ENCODE measurements at regions not wholly inside any gene's neighbourhood (a gene's known extent, or its start where the extent isn't known, plus 50 kb on each side); places are given as distances from the start of the nearest gene placed in this dataset.
"Not testable (repeated sequence)": the region's sequence is repeated elsewhere in the genome, so short reads cannot be mapped to it uniquely, and the experiment has no call there.

DNA sequence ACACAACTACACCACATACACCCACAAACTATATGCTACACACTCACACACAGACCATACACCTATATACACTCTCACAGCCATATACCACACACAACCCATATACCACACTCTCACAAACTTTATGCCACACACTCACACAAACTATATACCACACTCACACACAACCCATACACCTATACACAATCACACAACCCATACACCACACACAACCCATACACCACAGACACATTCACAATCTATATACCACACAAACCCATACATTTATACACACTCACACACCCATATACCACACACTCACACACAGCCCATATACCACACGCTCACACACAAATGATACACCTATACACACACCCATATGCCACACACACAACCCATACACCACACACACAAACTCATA, 163.3 kb downstream of the TMEM121 start:
- Histone ChIP-seq H3K4me3 (no peak overlapping the region), H3K36me3 (no peaks in the 10 kb centered on the region), H3K27me3 (no peaks in the 10 kb centered on the region), H3K4me1 (no peaks in the 10 kb centered on the region), H3K9me3 (no peaks in the 10 kb centered on the region), H3K27ac (no peak overlapping the region)
- TF ChIP-seq POLR2A (IDR thresholded peaks at IDR 0.05): no peak
- TF ChIP-seq, protein P1, sequence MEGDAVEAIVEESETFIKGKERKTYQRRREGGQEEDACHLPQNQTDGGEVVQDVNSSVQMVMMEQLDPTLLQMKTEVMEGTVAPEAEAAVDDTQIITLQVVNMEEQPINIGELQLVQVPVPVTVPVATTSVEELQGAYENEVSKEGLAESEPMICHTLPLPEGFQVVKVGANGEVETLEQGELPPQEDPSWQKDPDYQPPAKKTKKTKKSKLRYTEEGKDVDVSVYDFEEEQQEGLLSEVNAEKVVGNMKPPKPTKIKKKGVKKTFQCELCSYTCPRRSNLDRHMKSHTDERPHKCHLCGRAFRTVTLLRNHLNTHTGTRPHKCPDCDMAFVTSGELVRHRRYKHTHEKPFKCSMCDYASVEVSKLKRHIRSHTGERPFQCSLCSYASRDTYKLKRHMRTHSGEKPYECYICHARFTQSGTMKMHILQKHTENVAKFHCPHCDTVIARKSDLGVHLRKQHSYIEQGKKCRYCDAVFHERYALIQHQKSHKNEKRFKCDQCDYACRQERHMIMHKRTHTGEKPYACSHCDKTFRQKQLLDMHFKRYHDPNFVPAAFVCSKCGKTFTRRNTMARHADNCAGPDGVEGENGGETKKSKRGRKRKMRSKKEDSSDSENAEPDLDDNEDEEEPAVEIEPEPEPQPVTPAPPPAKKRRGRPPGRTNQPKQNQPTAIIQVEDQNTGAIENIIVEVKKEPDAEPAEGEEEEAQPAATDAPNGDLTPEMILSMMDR (IDR thresholded peaks at IDR 0.05): no peak
- intact Hi-C loops (cut with DNase I; ENCODE audit: low total_unique reads): no loop called here
- DNase-seq: no peak

DNA sequence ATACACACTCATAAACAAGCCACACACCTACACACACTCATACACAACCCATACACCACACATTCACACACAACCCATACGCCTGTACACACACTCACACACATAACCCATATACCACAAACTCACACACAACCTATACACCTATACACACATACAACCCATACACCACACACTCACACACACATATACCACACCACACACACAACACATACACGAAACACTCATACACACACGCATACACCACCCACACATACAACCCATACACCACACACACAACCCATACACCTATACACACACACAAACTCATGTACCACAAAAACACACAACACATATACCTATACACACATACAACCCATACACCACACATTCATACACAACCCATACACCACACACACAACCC, 164.3 kb downstream of the TMEM121 start:
- H3K27me3 ChIP-seq: no peaks in the 10 kb centered on the region
- no peak overlapping the region for H3K27ac ChIP-seq
- TF ChIP-seq POLR2A (IDR thresholded peaks at IDR 0.05): no peak
- TF ChIP-seq, protein P1 (IDR thresholded peaks at IDR 0.05): no peak
- no peak overlapping the region for H3K4me3 ChIP-seq
- no peaks in the 10 kb centered on the region for H3K4me1 ChIP-seq
- H3K36me3 ChIP-seq: no peaks in the 10 kb centered on the region
- H3K9me3 ChIP-seq: no peaks in the 10 kb centered on the region
- DNase-seq: no peak
- intact Hi-C loops (cut with DNase I; ENCODE audit: low total_unique reads): no loop called here

DNA sequence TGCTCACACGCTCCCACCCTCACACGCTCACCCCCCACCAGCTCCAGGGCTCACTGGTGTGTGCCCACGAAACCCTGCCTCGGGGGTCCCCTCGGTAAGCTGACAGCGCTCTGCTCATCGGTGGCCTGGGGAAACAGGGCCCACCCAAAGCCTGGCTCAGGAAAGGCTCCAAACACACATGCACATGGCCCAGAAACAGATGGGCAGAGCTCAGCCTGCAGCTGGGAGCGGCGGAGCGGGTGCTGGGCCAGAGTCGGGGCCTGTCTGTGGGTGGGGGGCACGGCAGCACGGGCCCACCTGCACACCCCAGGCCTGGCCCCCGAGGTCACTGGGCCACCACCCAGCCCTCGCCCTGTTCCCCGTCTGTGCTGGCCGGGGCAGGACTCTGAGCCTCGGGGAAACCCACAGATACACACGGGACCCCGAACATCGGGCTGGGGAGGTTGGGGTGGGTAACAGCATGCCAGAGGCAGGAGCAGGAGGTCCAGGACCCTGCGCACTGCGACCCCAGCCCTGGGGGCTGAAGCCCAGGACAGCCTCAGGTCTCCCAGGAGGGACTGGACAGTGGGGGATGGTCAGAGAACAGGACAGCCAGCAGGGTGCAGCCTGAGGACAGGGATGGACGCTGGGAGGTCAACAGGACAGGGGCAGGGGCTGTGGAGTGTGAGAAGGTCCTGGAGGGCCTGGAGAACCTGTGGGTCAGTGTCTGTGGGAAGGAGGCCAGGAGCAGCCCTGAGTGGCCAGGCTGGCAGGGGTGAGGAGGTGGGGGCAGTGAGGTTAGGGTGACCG, 165.1 kb downstream of the TMEM121 start:
- H3K4me1 ChIP-seq; intact Hi-C loops (cut with DNase I; ENCODE audit: low total_unique reads); H3K4me3 ChIP-seq; H3K27ac ChIP-seq; H3K9me3 ChIP-seq; DNase-seq; H3K27me3 ChIP-seq; H3K36me3 ChIP-seq: not testable (repeated sequence)

DNA sequence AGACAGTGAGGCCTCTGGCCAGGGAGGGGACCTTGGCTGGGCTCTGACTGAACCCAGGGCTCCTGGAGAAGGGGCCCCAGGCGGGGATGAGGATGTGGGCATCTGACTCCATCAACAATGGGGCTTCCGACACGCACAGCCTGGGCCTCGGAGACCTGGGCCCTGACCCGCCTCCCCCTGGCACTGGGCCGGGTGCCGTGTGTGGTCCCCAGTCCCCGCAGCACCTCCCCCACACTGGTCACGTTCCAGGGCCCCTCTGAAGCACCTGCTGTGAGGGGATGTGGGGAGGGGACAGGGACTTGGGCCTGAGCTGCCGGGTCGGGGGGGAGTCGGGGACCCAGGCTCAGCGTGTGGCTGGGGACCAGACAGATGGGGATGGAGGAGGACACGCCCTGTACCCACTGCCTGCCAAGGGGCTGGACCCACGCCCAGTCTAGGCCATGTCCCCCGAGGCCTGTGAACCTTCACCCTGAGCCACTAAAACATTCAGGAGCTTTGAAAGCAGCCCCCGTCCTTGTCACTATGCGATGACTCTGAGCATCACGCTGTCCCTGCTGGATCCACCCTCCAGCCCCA, 165.8 kb downstream of the TMEM121 start:
- H3K4me1 ChIP-seq; H3K4me3 ChIP-seq; H3K9me3 ChIP-seq; DNase-seq; intact Hi-C loops (cut with DNase I; ENCODE audit: low total_unique reads); H3K27me3 ChIP-seq; H3K27ac ChIP-seq; H3K36me3 ChIP-seq: not testable (repeated sequence)

DNA sequence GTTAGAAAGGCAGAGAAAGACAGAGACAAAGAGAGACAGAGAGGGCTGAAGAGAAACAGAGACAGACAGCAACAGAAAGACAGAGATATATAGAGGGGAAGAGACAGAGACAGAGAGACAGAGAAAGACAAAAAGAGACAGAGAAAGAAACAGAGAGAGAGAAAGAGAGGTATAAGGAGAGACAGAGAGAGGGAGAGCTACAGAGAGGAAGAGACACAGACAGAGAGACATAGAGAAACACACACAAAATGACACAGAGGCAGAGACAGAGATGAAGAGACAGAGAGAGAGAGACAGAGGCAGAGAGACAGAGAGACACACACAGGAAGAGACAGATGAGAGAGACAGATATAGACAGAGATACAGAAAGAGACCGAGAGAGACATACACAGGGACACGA, 168.6 kb downstream of the TMEM121 start:
- no peak for DNase-seq
- H3K4me3 ChIP-seq: no peak overlapping the region
- H3K4me1 ChIP-seq: no peaks in the 10 kb centered on the region
- H3K27ac ChIP-seq: no peak overlapping the region
- TF ChIP-seq, protein P1 (IDR thresholded peaks at IDR 0.05): no peak
- TF ChIP-seq POLR2A (IDR thresholded peaks at IDR 0.05): no peak
- intact Hi-C loops (cut with DNase I; ENCODE audit: low total_unique reads): no loop called here
- no peaks in the 10 kb centered on the region for H3K27me3 ChIP-seq
- H3K36me3 ChIP-seq: no peaks in the 10 kb centered on the region
- H3K9me3 ChIP-seq: no peaks in the 10 kb centered on the region

DNA sequence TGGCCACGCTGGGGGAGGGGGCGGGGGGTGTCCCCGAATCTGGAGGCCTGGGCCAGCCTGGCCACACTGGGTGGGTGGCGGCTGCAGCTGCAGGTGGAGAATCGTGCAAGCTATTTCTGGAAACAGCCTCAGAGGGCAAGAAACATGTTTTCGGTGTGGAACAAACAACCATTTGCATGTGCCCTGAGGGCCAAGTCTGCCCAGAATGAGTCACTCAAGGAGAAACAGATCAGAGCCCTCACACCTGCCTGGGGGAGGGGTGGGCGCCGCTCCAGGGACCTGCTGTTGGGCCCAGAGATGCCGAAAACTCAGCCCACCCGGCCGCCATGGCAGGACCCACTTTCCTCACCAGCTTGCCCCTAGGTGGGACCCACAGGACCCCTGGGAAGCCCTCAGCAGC, 170.0 kb downstream of the TMEM121 start:
- H3K9me3 ChIP-seq; intact Hi-C loops (cut with DNase I; ENCODE audit: low total_unique reads); H3K4me1 ChIP-seq; H3K4me3 ChIP-seq; H3K36me3 ChIP-seq; H3K27me3 ChIP-seq; H3K27ac ChIP-seq; DNase-seq: not testable (repeated sequence)

DNA sequence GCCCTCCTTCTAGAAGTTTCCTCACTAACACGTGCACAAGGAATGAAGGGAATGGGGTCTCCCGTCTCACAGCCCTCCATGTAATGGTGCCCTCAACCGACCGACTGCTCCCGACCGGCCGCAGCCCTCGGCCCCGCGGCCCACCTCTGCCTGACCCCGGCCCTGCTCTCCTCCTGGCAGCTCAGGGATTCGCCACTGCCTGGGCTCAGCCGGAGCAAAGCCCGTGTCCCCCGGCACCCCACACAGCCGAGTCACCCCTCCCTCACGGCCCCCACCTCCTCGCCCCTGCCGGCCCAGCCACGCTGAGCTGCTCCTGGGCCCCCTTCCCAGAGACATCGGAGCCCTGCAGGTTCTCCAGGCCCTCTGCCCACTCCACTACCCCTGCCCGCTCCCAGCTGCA, 171.0 kb downstream of the TMEM121 start:
- H3K9me3 ChIP-seq; H3K27ac ChIP-seq; intact Hi-C loops (cut with DNase I; ENCODE audit: low total_unique reads); DNase-seq; H3K27me3 ChIP-seq; H3K4me1 ChIP-seq; H3K4me3 ChIP-seq; H3K36me3 ChIP-seq: not testable (repeated sequence)

DNA sequence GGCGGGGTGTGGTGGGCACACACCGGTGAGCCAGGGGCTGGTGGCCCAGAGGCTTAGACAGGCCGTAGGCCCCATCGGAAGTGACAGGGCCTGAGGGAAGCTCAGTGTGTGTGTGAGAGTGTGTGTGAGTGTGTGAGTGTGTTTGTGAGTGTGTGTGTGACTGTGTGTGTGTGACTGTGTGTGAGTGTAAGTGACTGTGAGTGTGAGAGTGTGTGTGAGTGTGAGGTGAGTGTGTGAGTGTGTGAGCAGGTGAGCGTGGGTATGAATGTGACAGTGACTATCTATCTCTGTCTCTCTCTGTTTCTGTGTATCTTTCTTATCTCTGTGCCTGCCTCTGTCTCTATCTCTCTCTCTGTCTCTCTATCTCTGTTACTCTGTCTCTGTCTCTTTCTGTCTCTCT, 171.6 kb downstream of the TMEM121 start:
- DNase-seq; intact Hi-C loops (cut with DNase I; ENCODE audit: low total_unique reads); H3K27ac ChIP-seq; H3K27me3 ChIP-seq; H3K4me1 ChIP-seq; H3K4me3 ChIP-seq; H3K36me3 ChIP-seq; H3K9me3 ChIP-seq: not testable (repeated sequence)

DNA sequence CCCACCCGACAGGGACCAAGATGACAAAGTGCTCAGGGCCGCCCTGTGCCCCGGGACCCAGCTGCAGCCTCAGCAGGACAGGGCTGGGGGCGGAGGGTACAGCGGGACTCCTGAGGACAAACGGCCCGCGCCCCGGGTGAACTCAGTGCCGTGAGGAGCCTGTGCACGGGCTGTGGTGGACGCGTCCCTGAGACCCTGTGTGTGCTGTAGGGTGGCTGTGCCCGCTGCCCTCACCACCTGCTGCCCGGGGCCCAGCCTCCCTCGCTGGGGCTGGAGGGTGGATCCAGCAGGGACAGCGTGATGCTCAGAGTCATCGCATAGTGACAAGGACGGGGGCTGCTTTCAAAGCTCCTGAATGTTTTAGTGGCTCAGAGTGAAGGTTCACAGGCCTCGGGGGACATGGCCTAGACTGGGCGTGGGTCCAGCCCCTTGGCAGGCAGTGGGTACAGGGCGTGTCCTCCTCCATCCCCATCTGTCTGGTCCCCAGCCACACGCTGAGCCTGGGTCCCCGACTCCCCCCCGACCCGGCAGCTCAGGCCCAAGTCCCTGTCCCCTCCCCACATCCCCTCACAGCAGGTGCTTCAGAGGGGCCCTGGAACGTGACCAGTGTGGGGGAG, 172.7 kb downstream of the TMEM121 start:
- intact Hi-C loops (cut with DNase I; ENCODE audit: low total_unique reads); H3K27ac ChIP-seq; DNase-seq; H3K27me3 ChIP-seq; H3K9me3 ChIP-seq; H3K4me1 ChIP-seq; H3K4me3 ChIP-seq; H3K36me3 ChIP-seq: not testable (repeated sequence)

DNA sequence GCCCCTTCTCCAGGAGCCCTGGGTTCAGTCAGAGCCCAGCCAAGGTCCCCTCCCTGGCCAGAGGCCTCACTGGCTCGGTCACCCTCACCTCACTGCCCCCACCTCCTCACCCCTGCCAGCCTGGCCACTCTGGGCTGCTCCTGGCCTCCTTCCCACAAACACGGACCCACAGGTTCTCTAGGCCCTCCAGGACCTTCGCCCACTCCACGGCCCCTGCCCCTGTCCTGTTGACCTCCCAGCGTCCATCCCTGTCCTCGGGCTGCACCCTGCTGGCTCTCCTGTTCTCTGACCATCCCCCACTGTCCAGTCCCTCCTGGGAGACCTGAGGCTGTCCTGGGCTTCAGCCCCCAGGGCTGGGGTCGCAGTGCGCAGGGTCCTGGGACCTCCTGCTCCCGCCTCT, 173.3 kb downstream of the TMEM121 start:
- H3K4me3 ChIP-seq; intact Hi-C loops (cut with DNase I; ENCODE audit: low total_unique reads); H3K4me1 ChIP-seq; H3K36me3 ChIP-seq; DNase-seq; H3K27ac ChIP-seq; H3K9me3 ChIP-seq; H3K27me3 ChIP-seq: not testable (repeated sequence)
